BJ (cell line): ENCODE measurements at regions not wholly inside any gene's neighbourhood (a gene's known extent, or its start where the extent isn't known, plus 50 kb on each side); places are given as distances from the start of the nearest gene placed in this dataset.

Experiments
- CTCF ChIA-PET: fragments of 350-600 bp; formaldehyde crosslinking; extraction: SDS; loops from one replicate; lab custom pipeline; 2021; ENCODE audit warnings: antibody characterized with exemption, inconsistent platforms; lab: Yijun Ruan, JAX
- POLR2A ChIA-PET: fragments of 300-600 bp; sonication (Branson Sonifier 250); formaldehyde crosslinking; extraction: SDS; loops from one replicate; lab custom pipeline; 2021; ENCODE audit warnings: antibody characterized with exemption; lab: Charles Lee
- DNase-seq: peaks from one replicate; pipeline ENCODE4 v3.0.0-alpha.2; 2011; ENCODE audit warnings: low read depth
- H3K27me3 ChIP-seq: 2 replicates; pipeline ENCODE4 v1.6.0; 2011; ENCODE audit warnings: low read length; ENCODE audit not compliant: control insufficient read depth, insufficient read depth
- H3K36me3 ChIP-seq: 2 replicates; pipeline ENCODE4 v1.5.1; 2011; ENCODE audit warnings: low read length; ENCODE audit not compliant: control insufficient read depth, insufficient read depth
- H3K4me3 ChIP-seq: 2 replicates; pipeline ENCODE4 v1.5.1; 2011; ENCODE audit warnings: low read depth, mild to moderate bottlenecking, control low read depth, low read length
- TF ChIP-seq, protein P1 (sequence below): IDR thresholded peaks from 2 replicates; pipeline ENCODE4 v1.5.1; 2011; ENCODE audit warnings: low read depth, mild to moderate bottlenecking, control low read depth, inconsistent platforms, low read length, moderate library complexity; ENCODE audit not compliant: insufficient read depth

DNA sequence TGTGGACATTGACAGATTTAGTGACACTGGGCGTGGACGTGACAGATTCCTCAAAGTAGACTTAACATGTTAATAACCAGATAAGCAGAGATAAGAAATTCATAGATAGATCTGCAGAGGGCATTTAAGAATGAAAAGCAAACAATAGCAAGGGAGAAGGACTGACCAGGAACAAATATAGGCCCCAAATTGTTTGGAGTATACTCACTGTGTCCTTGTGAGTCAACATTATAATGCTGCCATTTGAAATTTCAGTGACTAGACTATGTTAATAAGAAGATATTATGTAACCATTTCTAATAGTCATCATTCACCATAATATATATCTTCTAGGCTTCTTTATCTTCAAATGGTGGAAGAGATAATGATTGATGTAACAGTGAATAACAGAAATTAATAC lies 78.1 kb upstream of the SLC38A11 start:
- ChIA-PET CTCF (no interaction called here), POLR2A (interaction anchor here (0.7 kb wide), 1 partner anchor 17 kb away, joined by 7 read pairs; no protein-coding TSS in a partner anchor)
- H3K36me3 ChIP-seq: no peaks in the 10 kb centered on the region
- TF ChIP-seq, protein P1, sequence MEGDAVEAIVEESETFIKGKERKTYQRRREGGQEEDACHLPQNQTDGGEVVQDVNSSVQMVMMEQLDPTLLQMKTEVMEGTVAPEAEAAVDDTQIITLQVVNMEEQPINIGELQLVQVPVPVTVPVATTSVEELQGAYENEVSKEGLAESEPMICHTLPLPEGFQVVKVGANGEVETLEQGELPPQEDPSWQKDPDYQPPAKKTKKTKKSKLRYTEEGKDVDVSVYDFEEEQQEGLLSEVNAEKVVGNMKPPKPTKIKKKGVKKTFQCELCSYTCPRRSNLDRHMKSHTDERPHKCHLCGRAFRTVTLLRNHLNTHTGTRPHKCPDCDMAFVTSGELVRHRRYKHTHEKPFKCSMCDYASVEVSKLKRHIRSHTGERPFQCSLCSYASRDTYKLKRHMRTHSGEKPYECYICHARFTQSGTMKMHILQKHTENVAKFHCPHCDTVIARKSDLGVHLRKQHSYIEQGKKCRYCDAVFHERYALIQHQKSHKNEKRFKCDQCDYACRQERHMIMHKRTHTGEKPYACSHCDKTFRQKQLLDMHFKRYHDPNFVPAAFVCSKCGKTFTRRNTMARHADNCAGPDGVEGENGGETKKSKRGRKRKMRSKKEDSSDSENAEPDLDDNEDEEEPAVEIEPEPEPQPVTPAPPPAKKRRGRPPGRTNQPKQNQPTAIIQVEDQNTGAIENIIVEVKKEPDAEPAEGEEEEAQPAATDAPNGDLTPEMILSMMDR: no peak
- no peaks in the 10 kb centered on the region for H3K27me3 ChIP-seq
- DNase-seq: no peak
- H3K4me3 ChIP-seq: no peak overlapping the region

DNA sequence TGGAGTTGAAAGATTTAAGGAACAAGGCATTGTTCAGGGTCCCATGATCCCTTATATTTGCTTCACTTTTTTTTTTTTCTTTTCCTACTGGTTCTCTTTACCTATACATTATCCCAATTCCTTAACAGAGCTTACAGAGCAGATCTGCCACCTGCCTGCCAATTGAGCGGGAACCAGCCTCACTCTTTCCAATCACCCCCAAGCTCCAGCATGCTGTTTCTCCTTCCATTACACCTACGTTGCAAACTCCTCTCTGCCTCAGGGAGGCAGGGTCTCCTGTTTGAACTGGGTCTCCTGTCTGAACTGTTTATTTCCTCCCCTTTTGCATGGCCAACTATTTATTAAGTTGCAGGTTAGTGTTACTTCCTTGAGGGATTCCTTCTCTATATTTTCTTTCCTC lies 77.2 kb upstream of the SLC38A11 start:
- Histone ChIP-seq H3K36me3 (no peaks in the 10 kb centered on the region), H3K27me3 (no peaks in the 10 kb centered on the region), H3K4me3 (no peak overlapping the region)
- ChIA-PET CTCF (no interaction called here), POLR2A (no interaction called here)
- no peak for DNase-seq
- TF ChIP-seq, protein P1: no peak

DNA sequence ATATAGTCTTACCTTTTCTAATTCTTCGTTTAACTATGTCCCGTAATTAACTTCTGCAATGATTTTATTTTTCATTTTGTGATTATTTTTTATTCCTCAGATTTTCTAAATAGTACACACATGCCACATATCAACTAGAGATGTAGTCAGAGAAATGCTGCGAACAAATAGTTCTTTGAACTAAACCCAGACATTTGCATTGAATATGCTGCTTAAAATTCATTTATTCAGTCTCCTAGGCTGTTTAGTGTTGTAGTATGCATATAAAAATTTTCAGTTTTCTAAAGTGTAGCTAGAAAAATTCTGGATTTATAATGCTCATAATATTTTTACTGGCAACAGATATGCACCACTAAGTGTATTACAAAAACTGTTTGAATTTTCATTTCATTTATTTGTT lies 68.9 kb upstream of the SLC38A11 start:
- Histone ChIP-seq H3K27me3 (peaks cover 2% of the 10 kb centered on the region), H3K4me3 (no peak overlapping the region), H3K36me3 (no peaks in the 10 kb centered on the region)
- no peak for DNase-seq
- TF ChIP-seq, protein P1: no peak
- POLR2A ChIA-PET: no interaction called here
- CTCF ChIA-PET: no interaction called here

DNA sequence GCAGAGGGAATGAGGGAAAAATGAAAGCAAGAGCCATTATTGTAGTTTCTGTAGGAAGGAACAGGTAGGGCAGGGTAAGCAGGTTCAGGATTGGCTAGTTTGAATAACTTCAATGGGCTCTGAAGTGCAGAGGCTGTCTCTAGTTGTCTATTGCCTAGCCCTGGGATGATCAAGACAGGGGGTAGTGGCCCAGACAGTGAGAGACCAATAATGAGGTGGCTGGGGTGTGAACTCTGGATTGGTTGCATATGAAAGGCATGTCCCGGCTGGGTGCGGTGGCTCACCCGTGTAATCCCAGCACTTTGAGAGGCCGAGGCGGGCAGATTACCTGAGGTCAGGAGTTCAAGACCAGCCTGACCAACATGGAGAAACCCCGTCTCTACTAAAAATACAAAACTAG lies 67.5 kb upstream of the SLC38A11 start:
- TF ChIP-seq, protein P1: no peak
- CTCF ChIA-PET: no interaction called here
- POLR2A ChIA-PET: no interaction called here

DNA sequence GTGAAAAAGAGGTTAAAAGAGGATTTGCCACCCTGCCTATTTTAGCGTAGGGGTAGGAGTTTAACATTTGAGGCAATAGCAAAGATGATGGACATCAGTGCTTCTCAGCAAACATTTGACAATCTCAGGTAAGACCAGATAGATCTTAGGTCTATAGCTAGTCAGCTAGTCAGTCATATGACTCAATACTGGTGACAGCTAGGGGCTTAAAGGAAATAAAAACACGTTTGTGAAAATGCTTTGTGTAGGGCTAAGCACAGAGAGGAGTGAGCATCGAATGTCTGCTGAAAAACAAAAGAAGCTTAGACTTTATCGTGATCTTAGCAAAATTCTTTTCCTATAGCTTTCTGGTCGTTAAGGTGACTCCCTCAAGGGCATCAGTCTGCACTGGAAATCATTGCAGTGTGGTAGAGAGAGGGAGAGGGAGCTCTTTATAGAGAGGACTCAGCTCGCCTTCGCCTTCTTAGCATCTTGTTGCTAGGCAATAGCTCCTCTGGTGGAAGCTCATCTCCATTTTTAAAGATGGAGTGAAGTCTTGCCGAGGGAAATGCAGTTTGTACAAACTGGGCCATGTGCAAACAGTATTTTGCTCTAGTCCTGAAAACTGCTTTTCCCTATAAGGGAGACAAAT lies 62.8 kb upstream of the SLC38A11 start:
- DNase-seq: no peak

More for the DNA sequence above, 67.5 kb upstream of the SLC38A11 start:
- Histone ChIP-seq H3K36me3 (no peaks in the 10 kb centered on the region), H3K4me3 (no peak overlapping the region), H3K27me3 (peaks cover 7% of the 10 kb centered on the region)
- DNase-seq: no peak

More for the DNA sequence above, 62.8 kb upstream of the SLC38A11 start:
- H3K27me3 ChIP-seq: peaks cover 5% of the 10 kb centered on the region
- CTCF ChIA-PET: interaction anchor here (0.6 to 2.0 kb wide), 7 partner anchors 16 to 1570 kb away, joined by 3 to 9 read pairs (median 3); partner anchors contain the start of genes SCN2A and SCN3A
- POLR2A ChIA-PET: interaction anchor here (0.6 kb wide), 1 partner anchor 1495 kb away, joined by 3 read pairs; no protein-coding TSS in a partner anchor
- TF ChIP-seq, protein P1: no peak
- H3K4me3 ChIP-seq: no peak overlapping the region
- no peaks in the 10 kb centered on the region for H3K36me3 ChIP-seq
